CD4-positive, alpha-beta T cell treated with Interleukin-15 for 4 hours (primary cell): ENCODE measurements at regions not wholly inside any gene's neighbourhood (a gene's known extent, or its start where the extent isn't known, plus 50 kb on each side); places are given as distances from the start of the nearest gene placed in this dataset.
"Not testable (repeated sequence)": the region's sequence is repeated elsewhere in the genome, so short reads cannot be mapped to it uniquely, and the experiment has no call there.

Experiments used
- DNase-seq: peaks from one replicate; pipeline ENCODE4 v3.0.0-alpha.2; 2020; ENCODE audit warnings: low spot score

DNA sequence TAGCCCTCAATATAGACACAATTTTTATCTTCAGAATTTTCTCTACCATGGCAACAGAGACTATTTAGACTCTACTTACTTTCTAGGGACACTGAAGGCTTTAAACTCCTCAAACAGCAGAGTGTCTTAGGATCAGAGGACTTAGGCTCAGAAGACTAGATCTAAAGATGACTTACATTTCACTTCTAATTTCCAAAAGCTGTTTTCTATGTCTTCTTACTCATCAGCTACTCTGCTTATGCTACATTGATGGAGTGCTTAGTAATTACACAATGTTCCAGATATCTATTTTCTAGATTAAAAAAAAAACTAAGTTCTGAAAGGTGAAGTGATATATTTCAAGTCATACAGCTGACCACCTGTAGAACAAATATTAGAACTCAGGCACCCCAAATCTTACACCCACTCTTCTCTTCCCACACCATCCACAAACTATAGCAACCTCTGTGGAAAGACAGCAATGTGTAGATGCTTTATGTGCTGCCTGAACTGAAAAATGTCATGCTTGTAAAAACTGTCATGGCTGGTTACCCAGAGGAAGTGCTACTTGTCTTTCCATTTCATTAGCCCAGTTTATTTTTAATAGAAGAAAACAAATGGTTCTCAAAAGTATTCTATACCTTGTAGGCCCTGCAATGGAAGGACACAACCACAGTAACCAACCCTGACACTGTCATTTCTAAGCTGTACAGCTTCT lies 831.0 kb upstream of the ACVR2A start:
- DNase-seq, result no peak

DNA sequence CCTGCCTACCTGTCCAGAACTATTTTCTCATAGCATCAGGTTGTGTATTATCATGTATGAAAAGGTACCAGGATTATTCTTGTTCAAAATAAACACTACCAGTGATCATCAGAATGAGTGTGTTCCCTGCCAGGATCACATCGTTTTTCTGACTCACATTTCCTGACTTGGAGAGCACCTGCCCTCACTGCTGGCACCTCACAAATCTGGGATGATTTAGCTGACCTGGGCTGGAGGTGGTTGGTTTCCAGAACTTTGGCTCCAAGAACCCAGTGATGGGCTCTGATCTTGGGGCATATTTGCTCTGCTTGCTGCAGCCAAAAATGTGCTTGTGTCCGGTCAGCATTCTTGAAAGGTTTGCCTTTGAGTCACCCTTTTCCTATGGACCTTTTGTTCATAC lies 836.3 kb upstream of the ACVR2A start:
- no peak for DNase-seq

DNA sequence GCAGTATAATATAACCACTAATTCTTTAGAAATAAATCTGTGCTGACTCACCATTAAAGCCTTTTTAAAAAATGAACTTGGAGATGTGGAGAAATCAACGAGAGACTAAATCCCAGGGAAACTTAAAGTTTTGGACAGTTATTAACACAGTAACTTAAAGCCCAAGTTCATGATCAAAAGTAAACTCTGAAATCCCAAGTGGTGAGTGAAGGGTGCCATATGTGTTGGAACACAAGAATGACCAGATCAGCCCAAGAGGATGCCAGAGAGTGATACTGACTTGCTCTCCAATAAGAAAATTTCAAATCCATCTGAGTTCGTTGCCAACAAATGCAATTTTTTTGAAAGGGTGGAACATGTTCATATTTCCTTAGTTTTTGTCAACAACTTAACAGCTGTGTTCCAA lies 838.1 kb upstream of the ACVR2A start:
- no peak for DNase-seq

DNA sequence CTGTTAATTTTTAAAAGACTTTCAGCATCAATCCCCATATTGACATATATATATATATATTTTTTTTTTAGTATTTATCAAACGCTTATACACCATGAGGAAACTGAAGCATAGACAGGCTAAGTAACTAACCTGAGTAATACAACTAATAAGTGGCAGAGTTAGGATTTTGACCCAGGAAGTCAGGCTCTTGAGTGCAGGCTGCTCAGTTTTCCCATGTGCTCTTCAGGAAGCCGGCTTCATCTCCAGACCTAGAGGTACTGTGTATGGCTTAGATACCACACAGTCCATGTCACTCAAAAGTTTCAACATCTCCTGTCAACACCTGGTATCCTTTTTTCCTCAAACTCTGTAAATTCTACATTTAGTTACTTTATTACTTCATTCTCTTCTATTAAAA lies 841.7 kb upstream of the ACVR2A start:
- DNase-seq, result no peak

DNA sequence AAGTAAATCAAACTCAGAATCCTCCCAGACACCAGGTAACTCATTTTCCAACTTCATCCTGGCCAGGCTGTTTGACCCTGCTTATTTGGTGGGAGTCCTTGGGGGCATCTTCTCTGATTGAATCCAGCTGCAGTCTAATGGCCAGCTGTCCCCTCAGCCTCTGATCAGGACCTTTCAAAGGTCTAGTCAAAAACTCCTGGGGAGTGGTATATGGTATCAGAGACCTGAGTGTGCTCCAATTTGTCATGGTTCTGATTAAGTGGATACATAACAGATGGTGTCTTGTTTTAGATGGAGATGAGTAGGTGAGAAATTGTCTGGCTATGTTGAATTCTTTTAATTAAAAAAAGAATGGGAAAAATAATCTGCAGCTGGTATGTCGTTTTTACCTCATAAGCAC lies 842.6 kb upstream of the ACVR2A start:
- no peak for DNase-seq

DNA sequence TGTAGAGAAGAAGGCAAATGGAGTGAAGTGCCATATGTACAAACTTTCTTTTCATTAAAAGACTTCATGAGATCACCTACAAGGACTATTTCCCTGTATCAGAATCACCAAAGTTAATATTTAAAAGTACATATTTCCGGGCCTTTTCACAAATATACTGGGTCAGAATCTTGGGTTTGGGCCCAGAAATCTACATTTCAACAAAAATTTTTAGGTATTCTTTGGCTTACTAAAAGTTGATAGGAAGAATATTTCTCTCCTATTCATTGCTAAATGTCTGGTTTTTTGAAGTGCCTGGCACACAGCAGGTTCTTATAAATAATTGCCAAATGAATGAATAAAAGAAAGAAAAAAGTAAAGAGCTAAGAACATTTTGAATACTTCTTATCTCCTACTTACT lies 843.8 kb upstream of the ACVR2A start:
- no peak for DNase-seq

DNA sequence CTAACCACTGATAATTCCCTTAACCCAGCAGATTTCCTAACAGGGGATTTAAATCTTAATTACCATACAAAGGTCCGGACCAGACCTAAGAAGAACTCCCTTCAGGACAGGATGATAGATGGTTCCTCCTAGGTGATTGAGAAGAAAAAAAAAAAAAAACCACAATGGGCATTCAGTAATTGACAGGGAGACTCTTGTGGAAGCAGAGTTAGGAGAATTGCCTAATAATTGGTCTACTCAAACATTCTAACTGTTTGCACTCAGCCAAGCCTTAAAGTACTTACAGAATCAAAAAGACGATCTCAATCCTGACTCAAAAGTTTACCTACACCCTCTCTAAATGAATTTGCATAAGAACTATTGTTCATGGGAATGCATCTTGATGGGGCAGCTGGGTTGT lies 844.7 kb upstream of the ACVR2A start:
- DNase-seq, result not testable (repeated sequence)

DNA sequence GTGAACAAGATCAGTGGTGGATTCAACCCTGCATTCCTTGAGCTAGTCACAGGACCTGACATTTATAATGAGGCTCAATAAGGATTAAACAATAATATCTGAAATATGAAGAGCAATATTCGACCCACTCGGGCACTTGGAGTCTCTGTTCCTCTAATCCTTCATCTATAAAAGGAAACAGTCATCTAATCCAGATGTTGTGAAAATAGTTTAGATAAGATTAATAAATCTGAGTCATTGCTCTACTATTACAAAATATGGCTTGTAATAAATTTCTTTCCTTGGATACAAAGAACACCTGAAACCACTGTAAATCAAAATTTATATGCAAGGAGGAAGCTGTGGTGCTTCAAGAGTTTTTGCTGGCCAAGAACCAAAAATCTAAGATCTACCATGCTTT lies 846.9 kb upstream of the ACVR2A start:
- no peak for DNase-seq

DNA sequence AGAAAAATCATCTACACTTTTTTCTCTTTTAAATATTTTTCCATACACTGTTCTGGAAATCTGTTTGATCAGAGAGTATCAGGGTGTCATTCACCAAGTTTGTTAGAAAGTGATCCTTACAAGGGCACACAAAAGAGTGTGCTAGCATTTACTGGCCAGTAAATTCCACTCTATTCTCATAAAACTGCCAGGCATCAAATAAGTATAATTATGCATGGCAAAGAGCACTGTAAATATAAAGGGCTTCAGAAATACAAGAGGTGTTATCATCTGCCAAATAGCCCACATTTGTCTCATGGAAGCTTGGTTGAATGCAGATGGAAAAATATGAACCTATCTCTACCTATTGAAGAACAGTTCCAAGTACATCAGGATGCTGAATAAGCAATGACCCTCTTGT lies 847.3 kb upstream of the ACVR2A start:
- DNase-seq, result no peak

DNA sequence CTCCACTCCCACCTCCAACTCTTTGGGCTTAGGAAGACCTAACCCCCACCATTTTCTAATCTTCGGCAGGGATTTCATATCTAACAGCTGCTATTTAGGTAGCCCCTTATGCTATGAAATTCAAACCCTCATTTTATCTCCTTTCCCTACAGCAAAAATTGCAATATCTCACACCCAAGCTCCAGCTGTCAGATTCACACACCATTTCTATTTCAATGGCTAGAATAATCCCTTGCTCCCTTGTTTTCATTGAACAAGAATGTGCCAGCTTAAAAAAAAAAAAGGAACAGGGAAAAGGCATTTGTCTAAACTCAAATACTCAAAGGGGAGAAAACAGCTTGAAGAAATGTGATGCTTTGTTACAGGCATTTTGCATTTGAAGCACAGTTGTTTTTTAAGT lies 850.6 kb upstream of the ACVR2A start:
- no peak for DNase-seq

DNA sequence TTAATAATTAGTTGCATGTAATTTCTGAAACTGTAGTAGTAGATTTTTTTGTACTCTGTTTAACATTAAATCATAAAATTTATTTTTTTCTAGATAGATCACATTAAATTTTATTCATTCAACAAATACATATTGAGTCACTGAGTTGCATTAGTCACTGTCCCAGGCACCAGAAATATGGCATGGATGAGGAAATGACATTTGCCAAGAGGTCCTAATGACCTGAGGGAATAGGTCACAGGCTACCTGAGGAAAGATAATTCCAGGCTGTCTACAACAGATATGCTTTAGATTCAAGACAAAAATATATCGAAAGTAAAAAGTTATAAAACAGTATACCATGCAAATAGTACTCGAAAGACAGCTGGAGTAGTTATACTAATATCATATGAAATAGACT lies 852.4 kb upstream of the ACVR2A start:
- DNase-seq, result no peak

DNA sequence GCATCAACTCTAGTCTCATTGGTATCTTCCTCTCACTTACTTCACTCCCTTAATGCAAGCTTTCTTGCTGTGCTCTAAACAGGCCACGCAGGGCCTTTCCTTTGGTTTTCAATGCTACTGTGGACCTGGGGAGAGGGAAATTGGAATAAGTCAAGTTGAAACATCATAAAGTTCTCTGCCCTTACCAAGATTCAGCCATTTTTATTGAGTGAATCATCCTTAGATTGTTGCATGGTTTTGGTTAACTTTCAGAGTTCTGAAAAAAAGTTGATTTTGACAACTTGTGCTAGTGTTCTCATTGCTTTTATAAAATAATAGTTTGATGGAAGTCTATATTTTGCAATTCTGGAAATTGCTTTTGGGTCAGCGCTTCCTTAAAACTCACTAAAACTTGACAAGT lies 852.8 kb upstream of the ACVR2A start:
- DNase-seq, result no peak

DNA sequence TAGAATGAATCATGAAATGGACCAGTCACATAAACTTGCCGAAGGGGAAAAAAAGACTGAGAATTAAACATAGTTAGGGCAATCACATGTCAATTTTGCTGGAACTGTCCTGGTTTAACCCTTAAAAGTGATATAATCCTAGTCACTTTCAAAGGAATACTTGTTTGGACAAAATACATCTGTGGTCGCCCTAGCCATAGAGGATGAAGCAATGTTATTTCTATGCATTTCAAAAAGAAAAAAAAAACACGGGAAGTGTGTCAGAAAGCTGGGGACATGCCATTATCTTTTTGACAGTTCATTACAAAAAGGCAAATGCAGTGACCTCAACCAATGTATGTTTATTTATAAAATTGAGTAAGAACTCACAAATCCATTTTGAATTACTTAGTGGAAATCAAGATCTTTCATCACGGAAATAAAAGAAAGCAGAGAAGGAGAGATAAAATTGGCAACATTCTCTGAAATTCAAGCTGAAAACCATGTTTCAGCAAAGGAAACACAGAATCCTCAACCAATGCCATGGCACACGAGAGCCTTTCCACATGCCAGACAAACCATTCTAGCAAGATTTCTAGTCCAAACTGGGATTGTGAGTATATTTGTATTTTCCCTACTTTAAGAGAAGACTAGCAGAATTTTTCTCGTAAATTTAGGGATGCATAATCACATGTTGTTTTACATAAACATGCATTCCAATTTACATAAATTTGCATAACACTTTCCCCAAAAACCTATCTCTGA lies 854.3 kb upstream of the ACVR2A start:
- DNase-seq, result no peak

DNA sequence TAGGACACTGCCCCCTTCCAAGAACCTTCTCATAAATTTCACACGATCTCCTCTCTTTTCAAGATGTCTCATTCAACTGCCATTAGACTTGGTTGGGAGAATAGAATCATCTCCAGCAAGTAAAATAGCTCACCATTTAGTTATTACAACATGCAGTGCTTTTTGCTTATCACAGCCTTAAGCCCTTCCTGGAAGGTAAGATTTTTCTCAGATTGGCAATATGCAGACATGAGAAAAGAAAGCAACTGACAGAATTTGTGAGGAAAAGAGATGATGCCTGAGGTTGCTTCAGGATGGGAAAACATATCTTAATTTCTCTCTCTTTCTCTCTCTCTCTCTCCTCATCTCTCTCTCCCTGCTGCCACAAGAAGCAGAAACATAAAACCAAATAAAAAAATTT lies 855.1 kb upstream of the ACVR2A start:
- no peak for DNase-seq

DNA sequence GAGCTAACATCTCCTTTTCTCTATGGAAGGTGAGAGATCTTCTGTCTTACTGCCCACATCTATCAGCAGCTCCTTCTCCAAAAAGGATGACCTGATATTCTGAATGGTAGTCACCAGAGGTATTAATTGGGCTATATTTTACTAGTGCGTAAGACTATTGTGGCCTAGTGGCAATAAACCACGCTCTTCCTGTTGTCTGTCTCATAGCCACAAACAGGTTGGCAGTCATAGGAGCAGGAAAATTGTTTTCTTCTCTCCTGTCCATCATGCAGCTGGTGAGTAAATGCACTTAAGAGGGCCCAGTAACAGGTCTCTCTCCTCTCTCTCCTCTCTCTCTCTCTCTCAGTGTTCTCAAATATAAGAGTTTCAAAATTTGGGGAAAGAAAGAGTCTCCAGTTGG lies 856.8 kb upstream of the ACVR2A start:
- no peak for DNase-seq

DNA sequence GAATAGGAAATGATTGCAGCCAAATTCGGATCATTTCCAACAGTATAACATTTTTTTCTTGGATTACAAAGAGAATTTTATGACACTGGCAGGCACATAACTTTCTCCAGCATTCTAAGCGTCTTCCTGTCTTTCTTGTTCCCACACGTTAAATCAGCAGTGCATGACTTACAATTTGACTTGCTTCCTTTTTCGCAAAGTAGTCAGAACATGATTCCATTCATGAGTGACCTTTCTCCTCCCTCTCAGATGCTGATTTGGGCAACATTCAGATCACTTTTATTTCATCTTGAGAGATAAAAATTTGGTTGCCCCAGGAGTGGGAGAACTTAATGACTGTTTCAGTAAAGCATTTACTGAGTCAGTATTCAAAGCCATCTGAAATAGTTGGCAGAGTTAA lies 858.7 kb upstream of the ACVR2A start:
- DNase-seq, result no peak

DNA sequence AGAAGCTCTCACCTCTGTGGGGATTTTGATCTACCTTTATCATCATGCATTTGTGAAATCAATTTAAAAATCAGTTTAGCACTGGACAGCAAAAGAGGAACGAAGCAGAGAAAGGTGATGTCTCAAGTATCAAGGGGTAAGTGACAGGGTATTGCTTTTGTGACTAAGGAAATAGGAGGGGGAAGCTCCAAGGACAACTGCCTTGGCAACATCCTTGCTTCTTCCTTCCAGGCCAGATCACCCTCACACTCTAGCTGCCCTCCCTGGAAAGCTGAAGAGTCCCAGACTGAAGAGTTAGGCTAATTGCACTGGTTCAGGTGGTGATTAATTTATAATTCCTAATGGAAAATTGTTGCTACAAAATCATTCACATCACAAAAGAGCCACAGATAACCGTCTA lies 859.1 kb upstream of the ACVR2A start:
- DNase-seq, result no peak

DNA sequence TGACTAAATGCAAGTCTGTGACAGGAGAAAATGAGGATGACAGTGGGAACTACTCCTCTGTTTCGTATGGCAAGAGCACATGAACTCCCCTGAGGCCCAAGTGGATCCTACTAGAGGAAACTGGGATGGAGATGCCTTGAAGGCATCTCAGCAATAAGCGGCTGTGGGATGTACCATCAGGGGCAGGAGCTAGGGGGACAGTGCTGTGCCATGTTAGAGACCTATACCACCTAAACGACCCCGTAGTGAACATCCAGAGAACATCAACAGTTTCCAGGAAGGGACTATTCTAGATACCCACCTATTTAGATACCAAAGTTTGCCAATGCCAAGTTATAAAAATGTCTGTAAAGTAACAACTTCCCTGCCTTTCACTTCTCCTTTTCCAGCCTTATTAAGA lies 860.8 kb upstream of the ACVR2A start:
- no peak for DNase-seq

DNA sequence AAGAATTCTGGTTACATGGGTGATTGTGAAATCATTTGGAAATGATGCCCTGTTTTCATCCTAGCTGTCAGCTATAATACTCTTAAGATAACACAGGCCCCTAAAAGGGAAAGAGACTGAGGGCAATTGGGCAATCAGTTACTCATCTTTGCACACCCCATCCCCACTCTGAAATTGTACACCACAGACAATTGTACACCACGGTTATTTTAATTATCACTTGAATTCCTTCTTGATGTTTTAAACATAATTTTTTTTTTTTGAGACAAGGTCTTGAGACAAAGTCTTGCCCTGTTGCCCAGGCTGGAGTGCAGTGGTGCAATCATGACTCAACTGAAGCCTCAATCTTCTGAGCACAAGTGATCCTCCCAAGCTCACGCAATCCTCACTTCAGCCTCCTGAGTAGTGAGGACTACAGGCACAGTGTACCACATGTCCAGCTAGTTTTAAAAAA lies 862.4 kb upstream of the ACVR2A start:
- DNase-seq, result no peak

DNA sequence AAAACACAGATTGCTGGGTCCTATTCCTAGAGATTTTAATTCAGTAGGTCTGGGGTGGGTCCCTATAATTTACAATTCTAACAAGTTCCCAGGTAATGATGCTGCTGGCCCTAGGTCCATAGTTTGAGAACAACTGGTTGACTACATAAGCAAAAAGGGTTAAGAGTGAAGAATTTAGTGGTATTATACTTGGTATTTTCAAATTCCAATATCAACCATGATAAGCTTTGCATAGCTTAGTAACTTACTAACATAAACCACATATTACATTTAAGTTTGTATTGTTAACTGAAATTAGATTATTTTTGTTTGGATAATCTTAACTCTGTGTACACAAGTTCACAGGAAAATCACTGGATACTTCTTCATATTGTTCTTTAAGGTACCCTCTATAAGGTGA lies 862.9 kb upstream of the ACVR2A start:
- DNase-seq, result no peak

DNA sequence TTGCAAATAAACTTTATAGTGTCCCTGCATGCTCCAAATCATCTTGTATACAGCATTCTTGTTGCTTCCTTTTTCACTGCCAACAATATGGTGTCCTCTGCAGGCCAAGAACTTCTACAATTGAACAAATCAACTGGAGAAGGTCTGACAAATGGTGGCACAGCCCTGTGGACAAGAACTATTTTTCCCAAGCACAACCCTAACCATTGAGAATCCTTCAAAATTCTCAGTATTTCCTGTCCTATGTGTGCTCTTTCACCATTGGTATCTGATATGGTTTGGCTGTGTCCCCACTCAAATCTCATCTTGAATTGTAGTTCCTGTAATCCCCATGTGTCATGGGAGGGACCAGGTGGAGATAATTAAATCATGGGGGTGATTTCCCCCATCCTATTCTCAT lies 865.1 kb upstream of the ACVR2A start:
- DNase-seq, result no peak

DNA sequence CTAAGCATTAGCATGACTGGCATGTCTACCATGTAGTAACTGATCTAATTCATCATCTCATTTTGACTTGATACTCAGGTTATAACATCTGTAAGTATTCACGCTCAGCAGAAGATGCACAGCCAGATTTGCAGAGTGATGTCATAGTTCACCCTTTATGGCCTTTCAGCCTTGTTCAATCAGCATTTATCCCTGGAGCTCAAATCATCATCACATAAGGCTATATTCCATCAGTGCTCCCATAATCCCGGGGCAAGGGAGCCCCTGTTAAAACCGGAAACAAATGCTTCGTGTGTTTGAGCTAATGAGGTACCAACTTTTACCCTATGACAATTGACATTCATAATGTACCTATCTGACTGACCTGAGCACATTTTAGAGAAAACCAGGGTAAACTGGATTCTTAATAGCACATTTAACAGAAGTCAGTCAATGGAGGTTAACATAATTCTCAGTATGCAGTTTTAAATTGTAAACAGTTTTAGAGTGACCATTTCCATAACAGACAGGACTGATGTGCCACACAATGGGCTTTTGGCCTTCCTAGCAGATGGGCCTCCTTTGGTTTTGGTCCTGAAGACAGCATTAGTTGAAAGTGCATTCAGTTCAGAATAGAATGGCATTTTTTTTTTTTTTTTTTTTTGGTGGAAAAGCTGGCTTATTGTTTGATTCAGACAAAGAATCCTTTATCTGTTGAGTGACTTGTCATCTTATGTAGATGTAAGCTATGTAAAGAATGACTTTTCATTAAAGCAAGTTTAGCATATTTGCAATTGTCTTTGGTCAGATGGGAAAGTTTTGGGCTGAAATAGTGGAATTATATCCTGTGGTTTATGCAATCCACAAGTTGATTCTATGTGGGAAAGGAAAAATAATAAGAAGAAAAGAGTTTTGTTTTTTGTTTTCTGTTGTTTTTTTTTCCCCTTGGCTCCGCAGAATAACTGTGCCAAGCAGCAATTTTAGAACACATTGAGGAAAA lies 866.0 kb upstream of the ACVR2A start:
- no peak for DNase-seq

DNA sequence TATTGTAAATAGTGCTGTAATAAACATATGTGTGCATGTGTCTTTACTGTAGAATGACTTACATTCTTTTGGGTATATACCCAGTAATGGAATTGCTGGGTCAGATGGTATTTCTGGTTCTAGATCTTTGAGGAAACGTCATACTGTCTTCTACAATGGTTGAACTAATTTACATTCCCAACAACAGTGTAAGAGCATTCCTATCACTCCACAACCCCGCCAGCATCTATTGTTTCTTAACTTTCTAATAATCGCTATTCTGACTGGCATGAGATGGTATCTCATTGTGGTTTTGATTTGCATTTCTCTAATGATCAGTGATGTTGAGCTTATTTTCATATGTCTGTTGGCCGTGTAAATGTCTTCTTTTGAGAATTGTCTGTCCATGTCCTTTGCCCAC lies 873.8 kb upstream of the ACVR2A start:
- DNase-seq, result not testable (repeated sequence)
